Stimulated activated naive CD8-positive, alpha-beta T cell treated with anti-CD3 and anti-CD28 coated beads, Interleukin-15, amount 100 ng/mL, for 72 hours (primary cell): ENCODE measurements at regions not wholly inside any gene's neighbourhood (a gene's known extent, or its start where the extent isn't known, plus 50 kb on each side); places are given as distances from the start of the nearest gene placed in this dataset.
"Not testable (repeated sequence)": the region's sequence is repeated elsewhere in the genome, so short reads cannot be mapped to it uniquely, and the experiment has no call there.

Experiments
- ATAC-seq: fragments of 150-1000 bp; cut with Tn5 transposase; 2 replicates; pipeline ENCODE4 v1.10.0; 2021; ENCODE audit warnings: mild to moderate bottlenecking, moderate library complexity
- DNase-seq, 2 donors: peaks; one replicate each; pipeline ENCODE4 v3.0.0; 2021 to 2022
- H3K27ac Mint-ChIP-seq, 2 donors: one replicate each; pipeline ENCODE4 v1.8.0; 2022; ENCODE audit warnings: mild to moderate bottlenecking in 2 of 2, mixed read lengths in 2 of 2, moderate library complexity in 2 of 2
- H3K27me3 Mint-ChIP-seq: one replicate; pipeline ENCODE4 v1.8.0; 2022; ENCODE audit warnings: mixed read lengths
- H3K4me1 Mint-ChIP-seq: one replicate; pipeline ENCODE4 v1.8.0; 2022; ENCODE audit warnings: mild to moderate bottlenecking, mixed read lengths
- H3K4me3 Mint-ChIP-seq, 2 donors: one replicate each; pipeline ENCODE4 v1.8.0; 2022; ENCODE audit warnings: mild to moderate bottlenecking in 2 of 2, mixed read lengths in 2 of 2, moderate library complexity in 1 of 2
- H3K9me3 Mint-ChIP-seq, 2 donors: one replicate each; pipeline ENCODE4 v1.8.0; 2022; ENCODE audit warnings: mixed read lengths in 2 of 2

DNA sequence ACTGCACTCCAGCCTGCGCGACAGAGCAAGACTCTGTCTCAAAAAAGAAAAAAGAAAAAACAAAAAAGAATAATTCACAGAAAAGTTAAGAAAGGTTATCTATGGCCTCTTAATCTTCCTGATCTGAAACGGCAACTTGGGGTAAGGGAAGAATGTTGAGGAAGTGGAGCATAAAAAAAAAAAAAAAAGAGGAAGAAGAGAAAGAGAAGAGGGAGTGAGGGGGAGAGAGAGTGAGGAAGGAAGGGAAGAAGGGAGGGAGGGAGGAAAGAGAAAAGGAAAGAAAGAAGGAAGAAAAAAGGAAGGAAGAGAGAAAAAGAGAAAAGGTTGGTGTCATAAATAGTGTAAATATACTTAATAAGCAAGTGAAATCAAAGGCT, 68.9 kb upstream of the NCOA3 start:
- peaks cover 3 to 5% of the 10 kb centered on the region in 2 donors for H3K9me3 Mint-ChIP-seq
- no peak for DNase-seq
- H3K27ac Mint-ChIP-seq, result no peak overlapping the region

DNA sequence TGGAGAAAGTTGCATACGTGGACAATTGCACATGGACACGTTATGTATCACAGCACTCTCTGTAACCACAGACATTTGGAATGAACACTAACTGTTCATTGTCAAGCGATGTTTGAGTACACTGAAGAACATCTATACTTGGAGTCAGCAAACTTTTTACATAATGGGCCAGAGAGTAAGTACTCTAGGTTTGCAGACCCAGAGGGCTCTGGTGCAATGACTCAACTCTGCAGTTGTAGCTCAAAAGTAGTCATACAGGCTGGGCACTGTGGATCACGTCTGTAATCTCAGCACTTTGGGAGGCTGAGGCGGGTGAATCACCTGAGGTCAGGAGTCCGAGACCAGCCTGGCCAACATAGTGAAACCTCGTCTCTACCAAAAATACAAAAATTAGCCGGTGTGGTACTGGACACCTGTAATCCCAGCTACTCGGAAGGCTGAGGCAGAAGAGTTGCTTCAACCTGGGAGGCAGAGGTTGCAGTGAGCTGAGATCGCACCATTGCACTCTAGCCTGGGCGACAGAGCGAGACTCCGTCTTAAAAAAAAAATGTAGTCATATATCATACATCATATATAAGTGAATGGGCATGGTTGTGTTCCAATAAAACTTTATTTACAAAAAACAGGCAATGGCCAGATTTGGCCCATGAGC, 67.4 kb upstream of the NCOA3 start:
- not testable (repeated sequence) for H3K4me1 Mint-ChIP-seq, H3K4me3 Mint-ChIP-seq, ATAC-seq, H3K27me3 Mint-ChIP-seq, H3K27ac Mint-ChIP-seq, DNase-seq, H3K9me3 Mint-ChIP-seq

More for the DNA sequence above, 68.9 kb upstream of the NCOA3 start:
- H3K4me1 Mint-ChIP-seq, result no peaks in the 10 kb centered on the region
- H3K4me3 Mint-ChIP-seq, result no peak overlapping the region
- no peak for ATAC-seq
- H3K27me3 Mint-ChIP-seq, result no peaks in the 10 kb centered on the region

DNA sequence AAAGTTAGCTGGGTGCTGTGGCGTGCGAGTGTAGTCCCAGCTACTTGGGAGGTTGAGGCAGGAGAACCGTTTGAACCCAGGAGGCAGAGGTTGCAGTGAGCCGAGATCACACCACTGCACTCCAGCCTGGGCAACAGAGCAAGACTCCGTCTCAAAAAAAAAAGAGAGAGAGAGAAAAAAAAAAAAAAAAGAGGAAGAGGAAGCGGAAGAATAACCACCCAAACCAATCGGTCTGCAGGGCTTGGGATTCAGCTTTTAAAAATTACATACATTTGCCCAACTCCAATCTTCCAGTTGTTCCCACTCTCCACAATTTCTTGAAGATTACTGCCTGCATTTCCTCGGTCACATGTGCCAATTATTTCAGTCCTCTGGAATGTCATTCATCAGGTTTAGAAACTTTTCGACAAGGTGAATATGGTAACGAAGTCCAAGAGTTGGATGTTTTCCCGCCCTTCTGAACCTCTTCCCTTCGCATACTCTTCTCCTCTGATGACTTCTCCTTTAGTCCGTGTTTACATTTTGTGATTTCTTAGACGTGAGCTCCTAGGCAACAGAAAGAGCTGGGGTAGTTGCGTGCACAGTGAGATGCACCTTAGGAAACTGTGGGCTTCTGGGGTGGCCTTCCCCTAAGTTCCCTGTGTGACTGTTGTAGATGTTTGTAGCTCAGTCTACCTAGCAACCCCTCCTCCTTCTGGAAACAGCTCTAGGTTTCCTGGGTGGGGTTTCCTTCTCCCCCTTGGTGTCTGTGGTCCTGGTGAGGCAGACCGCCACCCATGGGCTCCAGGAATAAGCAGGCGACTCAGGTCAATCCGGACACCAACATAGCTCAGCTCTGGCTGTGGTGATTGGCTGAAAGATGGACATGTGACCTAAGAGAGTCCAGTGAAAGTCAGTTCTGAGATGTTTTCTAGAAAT, 63.0 kb upstream of the NCOA3 start:
- Mint-ChIP-seq H3K27ac (peak overlapping the region; percentile 23 to 52), H3K9me3 (no peaks in the 10 kb centered on the region), H3K4me1 (peaks cover 6% of the 10 kb centered on the region), H3K4me3 (peak overlapping the region in 1 of 2 donors; percentile 0), H3K27me3 (no peaks in the 10 kb centered on the region)
- ATAC-seq (peak; percentile 79), DNase-seq (peak in 1 of 2 donors; percentile 23)

DNA sequence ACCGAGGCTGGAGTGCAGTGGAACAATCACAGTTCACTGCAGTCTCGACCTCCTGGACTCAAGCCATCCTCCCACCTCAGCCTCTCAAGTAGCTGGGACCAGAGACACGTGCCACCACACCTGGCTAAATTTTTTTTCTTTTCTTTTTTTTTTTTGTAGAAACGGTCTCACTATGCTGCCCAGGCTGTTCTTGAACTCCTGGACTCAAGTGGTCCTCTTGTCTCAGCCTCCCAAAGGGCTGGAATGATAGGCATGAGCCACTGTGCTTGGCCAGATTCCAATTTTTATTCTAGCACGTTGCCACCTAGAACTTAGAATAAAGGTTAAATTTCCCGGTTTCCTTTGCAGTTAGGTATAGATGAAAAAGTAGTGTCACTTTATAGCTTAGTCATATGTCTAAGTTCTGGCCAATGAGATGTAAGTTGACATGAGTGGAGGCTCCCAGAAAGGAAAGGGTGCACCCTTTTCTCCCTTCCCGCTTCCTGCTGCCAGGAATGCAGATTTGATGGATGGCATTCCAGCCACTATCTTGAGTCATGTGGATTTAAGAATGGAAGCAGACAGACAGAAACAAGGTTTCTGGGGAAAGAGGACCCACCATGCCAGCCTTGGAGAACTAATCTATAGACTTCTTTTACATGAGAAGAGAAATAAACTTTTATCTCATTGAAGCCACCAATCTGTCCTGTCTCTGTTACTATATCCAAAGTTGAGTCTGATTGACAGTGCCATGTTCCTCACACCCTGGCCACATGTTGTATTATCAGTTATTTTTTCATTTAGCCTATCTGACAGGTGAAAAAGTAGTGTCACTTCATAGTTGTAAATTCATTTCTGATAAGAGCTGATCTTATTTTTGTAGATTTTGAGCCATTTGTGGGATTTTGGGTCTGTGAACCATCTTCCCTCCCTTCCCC, 60.6 kb upstream of the NCOA3 start:
- Mint-ChIP-seq H3K27ac (no peak overlapping the region), H3K27me3 (no peaks in the 10 kb centered on the region), H3K4me3 (no peak overlapping the region), H3K9me3 (no peaks in the 10 kb centered on the region), H3K4me1 (peaks cover 6% of the 10 kb centered on the region)
- DNase-seq (no peak), ATAC-seq (no peak)

- Mint-ChIP-seq H3K27ac (no peak overlapping the region), H3K4me3 (no peak overlapping the region), H3K4me1 (peaks cover 6% of the 10 kb centered on the region), H3K9me3 (no peaks in the 10 kb centered on the region), H3K27me3 (no peaks in the 10 kb centered on the region)
- DNase-seq, result no peak
- ATAC-seq, result no peak
Observed at GRCh38 chr20:47441774-47442150, 59.9 kb upstream of the NCOA3 start.

DNA sequence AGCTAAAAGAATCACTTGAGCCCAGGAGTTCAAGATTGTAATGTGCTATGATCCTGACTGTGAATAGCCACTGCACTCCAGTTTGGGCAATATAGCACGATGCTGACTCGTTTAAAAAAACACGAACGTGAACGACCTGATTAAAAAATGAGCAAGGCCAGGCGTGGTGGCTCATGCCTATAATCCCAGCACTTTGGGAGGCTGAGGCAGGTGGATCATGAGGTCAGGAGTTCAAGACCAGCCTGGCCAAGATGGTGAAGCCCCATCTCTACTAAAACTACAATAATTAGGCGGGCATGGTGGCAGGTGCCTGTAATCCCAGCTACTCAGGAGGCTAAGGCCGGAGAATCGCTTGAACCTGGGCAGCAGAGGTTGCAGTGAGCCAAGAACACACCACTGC, 58.6 kb upstream of the NCOA3 start:
- not testable (repeated sequence) for H3K4me3 Mint-ChIP-seq, H3K9me3 Mint-ChIP-seq, DNase-seq, H3K27me3 Mint-ChIP-seq, H3K27ac Mint-ChIP-seq, ATAC-seq, H3K4me1 Mint-ChIP-seq

DNA sequence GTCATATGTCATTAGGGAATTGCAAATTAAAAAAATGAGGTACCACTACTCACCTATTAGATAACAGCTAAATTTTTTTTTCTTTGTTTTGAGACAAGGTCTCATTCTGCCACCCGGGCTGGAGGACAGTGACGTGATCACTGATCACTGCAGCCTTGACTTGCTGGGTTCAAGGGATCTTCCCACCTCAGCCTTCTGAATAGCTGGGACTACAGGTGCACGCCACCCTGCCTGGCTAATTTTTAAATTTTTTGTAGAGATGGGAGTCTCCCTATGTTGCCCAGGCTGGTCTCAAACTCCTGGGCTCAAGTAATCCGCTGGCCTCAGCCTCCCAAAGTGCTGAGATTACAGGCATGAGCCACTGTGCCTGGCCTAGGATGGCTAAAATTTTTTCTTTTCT, 57.1 kb upstream of the NCOA3 start:
- Mint-ChIP-seq H3K27ac (peak overlapping the region in 1 of 2 donors; percentile 42), H3K4me3 (no peak overlapping the region), H3K9me3 (no peaks in the 10 kb centered on the region), H3K4me1 (no peaks in the 10 kb centered on the region), H3K27me3 (no peaks in the 10 kb centered on the region)
- ATAC-seq (no peak), DNase-seq (no peak)

- ATAC-seq (no peak), DNase-seq (no peak)
- no peaks in the 10 kb centered on the region for H3K4me1 Mint-ChIP-seq
- no peak overlapping the region for H3K27ac Mint-ChIP-seq
- no peaks in the 10 kb centered on the region for H3K27me3 Mint-ChIP-seq
- no peaks in the 10 kb centered on the region for H3K9me3 Mint-ChIP-seq
- H3K4me3 Mint-ChIP-seq, result no peak overlapping the region
Observed at GRCh38 chr20:47445291-47445690, 56.4 kb upstream of the NCOA3 start.

DNA sequence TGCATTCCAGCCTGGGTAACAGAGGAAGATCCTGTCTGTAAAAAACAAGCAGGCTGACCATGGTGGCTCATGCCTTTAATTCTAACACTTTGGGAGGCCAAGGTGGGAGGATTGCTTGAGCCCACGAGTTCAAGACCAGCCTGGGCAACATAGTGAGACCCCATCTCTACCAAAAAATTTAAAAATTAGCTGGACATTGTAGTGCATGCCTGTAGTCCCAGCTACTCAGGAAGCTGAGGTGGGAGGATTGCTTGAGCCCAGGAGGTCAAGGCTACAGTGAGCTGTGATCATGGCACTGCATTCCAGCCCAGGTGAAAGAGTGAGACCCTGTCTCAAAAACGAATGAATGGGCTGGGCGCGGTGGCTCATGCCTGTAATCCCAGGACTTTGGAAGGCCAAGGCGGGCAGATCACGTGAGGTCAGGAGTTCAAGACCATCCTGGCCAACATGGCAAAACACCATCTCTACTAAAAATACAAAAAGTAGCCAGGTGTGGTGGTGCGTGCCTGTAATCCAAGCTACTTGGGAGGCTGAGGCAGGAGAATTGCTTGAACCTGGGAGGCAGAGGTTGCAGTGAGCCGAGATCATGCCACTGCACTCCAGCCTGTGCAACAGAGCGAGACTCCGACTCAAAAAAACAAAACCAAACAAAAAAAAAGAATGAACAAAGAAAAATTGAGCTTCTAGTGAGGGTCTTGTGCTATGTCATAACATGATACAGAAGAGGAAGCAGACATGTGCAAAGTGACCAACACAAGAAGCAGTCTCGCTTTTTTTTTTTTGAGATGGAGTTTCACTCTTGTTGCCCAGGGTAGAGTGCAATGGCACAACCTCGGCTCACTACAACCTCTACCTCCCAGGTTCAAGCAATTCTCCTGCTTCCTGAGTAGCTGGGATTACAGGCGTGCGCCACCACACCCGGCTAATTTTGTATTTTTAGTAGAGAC, 54.1 kb upstream of the NCOA3 start:
- not testable (repeated sequence) for H3K4me3 Mint-ChIP-seq

DNA sequence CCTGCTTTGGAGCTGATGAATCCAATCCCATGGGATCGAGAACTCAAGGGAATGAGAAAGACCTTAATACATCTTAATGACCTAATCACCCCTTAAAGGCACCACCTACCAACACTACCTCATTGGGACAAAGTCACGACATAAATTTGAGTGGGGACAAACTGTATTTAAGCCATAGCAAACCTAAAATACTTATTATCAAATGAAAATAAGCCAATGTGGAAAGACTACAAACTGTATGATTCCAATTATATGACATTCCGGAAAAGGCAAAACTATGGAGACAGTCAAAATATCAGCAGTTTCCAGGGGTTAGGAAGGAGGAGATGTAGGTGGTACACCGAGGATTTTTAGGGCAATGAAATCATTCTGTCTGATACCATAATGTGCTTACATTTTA, 53.3 kb upstream of the NCOA3 start:
- peaks cover 9% of the 10 kb centered on the region for H3K4me1 Mint-ChIP-seq

More for the DNA sequence above, 54.1 kb upstream of the NCOA3 start:
- not testable (repeated sequence) for ATAC-seq, H3K9me3 Mint-ChIP-seq, H3K4me1 Mint-ChIP-seq, H3K27me3 Mint-ChIP-seq, DNase-seq, H3K27ac Mint-ChIP-seq

GRCh38 chr20:47451602-47451904, 50.1 kb upstream of the NCOA3 start:
- DNase-seq (no peak), ATAC-seq (no peak)
- peaks cover 41% of the 10 kb centered on the region for H3K4me1 Mint-ChIP-seq
- H3K4me3 Mint-ChIP-seq, result no peak overlapping the region
- H3K27me3 Mint-ChIP-seq, result no peaks in the 10 kb centered on the region
- no peak overlapping the region for H3K27ac Mint-ChIP-seq
- peaks cover 0 to 6% of the 10 kb centered on the region in 2 donors for H3K9me3 Mint-ChIP-seq

More for the DNA sequence above, 53.3 kb upstream of the NCOA3 start:
- no peak overlapping the region for H3K27ac Mint-ChIP-seq
- H3K27me3 Mint-ChIP-seq, result no peaks in the 10 kb centered on the region
- ATAC-seq (no peak), DNase-seq (no peak)
- H3K4me3 Mint-ChIP-seq, result no peak overlapping the region
- H3K9me3 Mint-ChIP-seq, result peaks cover 0 to 6% of the 10 kb centered on the region in 2 donors
